ENCODE measurements at regions not wholly inside any gene's neighbourhood (a gene's known extent, or its start where the extent isn't known, plus 50 kb on each side); places are given as distances from the start of the nearest gene placed in this dataset.
A peak's percentile ranks its signal among the peaks of the same experiment; 100 is the strongest.
"Not testable (repeated sequence)": the region's sequence is repeated elsewhere in the genome, so short reads cannot be mapped to it uniquely, and the experiment has no call there.

DNA sequence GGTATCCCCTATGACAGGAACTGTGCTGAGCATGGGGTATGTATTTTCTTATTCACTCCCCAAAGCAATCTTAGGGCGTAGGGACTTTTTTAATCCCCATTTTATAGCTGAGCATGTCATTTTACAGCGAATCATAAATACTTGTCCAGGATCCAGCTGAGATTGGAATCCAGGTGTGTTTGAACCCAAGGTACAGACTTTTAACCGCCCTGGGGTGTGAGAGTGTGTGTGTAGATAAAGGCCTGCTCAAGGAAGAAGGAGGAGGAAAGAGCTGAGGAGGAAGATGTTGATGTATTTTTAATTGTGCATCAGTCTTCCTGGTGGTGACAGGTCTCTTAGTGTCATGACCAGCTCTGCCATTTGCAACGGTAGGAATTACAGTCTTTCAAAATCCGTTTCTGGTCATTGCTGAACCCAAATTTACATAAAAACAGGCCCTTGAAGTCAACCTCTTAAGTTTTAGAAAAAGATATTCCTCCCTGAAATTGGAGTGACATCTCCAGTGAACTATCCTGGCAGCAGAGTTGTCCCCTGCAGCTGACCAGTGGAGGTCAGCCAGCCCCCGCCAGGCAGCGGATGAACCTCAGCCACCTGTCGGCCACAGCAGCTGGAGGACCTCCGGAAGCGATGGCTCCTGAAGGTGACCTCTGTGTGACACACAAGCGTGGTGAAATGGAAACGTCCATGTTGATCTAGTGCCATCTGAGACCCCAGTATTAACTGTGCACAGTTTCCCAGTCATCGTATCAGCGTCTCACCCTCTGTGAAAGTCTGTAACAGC, 92.8 kb upstream of the MITF start:
- Mint-ChIP-seq H3K9me3 (peaks cover 0 to 3% (median 0%) of the 10 kb centered on the region in 7 donors), H3K4me3 (no peak overlapping the region), H3K27me3 (no peaks in the 10 kb centered on the region), H3K36me3 (no peaks in the 10 kb centered on the region), H3K27ac (no peak overlapping the region), H3K4me1 (no peaks in the 10 kb centered on the region)
- Histone ChIP-seq H3K4me1 (ENCODE audit: control insufficient read depth, insufficient read depth, low read length, poor library complexity, severe bottlenecking) (no peaks in the 10 kb centered on the region), H3K4me3 (ENCODE audit: low read depth, low read length) (no peak overlapping the region), H3K36me3 (ENCODE audit: control insufficient read depth, insufficient read depth, low read length) (no peaks in the 10 kb centered on the region), H3K27ac (ENCODE audit: insufficient read depth, low read length, poor library complexity, severe bottlenecking) (no peak overlapping the region), H3K9me3 (ENCODE audit: control insufficient read depth in 2 of 2, low read length in 2 of 2) (no peaks in the 10 kb centered on the region), H3K27me3 (ENCODE audit: control insufficient read depth, insufficient read depth, low read length) (no peaks in the 10 kb centered on the region)
- no peak for DNase-seq
- no peak for ATAC-seq (ENCODE audit: low read depth in 2 of 2)

DNA sequence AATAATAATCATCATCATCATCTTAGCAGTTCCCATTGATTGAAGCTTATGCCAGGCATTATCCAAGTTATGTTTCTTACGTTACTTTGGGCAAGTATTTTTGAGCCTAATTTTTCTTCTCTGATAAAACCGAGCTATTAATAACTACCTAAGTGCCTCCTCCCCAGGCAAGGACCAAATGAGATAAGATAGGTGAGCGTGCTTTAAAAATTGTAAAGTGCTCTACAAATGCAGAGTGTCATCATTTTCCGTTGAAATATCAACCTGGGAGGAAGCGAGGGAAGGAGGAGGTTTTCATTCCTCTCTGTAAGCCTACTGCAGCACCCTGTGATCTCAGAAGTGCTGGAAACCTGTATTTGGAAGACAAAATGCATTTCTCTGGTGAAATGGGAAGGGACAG, 96.7 kb upstream of the MITF start:
- ATAC-seq (ENCODE audit: low read depth in 2 of 2): no peak
- H3K27ac Mint-ChIP-seq: no peak overlapping the region
- Histone ChIP-seq H3K36me3 (ENCODE audit: control insufficient read depth, insufficient read depth, low read length) (no peaks in the 10 kb centered on the region), H3K4me3 (ENCODE audit: low read depth, low read length) (no peak overlapping the region), H3K27ac (ENCODE audit: insufficient read depth, low read length, poor library complexity, severe bottlenecking) (no peak overlapping the region), H3K4me1 (ENCODE audit: control insufficient read depth, insufficient read depth, low read length, poor library complexity, severe bottlenecking) (no peaks in the 10 kb centered on the region), H3K27me3 (ENCODE audit: control insufficient read depth, insufficient read depth, low read length) (no peaks in the 10 kb centered on the region), H3K9me3 (ENCODE audit: control insufficient read depth in 2 of 2, low read length in 2 of 2) (no peaks in the 10 kb centered on the region)
- no peaks in the 10 kb centered on the region for H3K36me3 Mint-ChIP-seq
- DNase-seq: no peak
- no peaks in the 10 kb centered on the region for H3K27me3 Mint-ChIP-seq
- no peaks in the 10 kb centered on the region for H3K4me1 Mint-ChIP-seq
- H3K9me3 Mint-ChIP-seq: peaks cover 0 to 5% (median 3%) of the 10 kb centered on the region in 7 donors
- H3K4me3 Mint-ChIP-seq: no peak overlapping the region

DNA sequence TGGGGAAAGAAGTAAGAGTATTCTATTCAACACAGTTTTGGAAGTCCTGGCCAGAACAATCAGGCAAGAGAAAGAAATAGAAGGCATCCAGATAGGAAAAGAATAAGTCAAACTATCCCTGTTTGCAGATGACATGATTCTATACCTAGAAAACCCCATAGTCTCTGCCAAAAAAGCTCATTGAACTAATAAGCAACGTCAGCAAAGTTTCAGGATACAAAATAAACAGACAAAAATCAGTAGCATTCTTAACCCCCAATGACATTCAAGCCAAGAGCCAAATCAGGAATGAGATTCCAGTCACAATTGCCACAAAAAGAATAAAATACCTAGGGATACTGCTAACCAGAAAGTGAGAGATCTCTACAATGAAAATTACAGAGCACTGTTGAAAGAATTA, 99.4 kb upstream of the MITF start:
- peaks cover 0 to 7% (median 2%) of the 10 kb centered on the region in 7 donors for H3K9me3 Mint-ChIP-seq
- no peaks in the 10 kb centered on the region for H3K4me1 Mint-ChIP-seq
- ATAC-seq (ENCODE audit: low read depth in 2 of 2): no peak
- H3K27me3 ChIP-seq (ENCODE audit: control insufficient read depth, insufficient read depth, low read length): no peaks in the 10 kb centered on the region
- H3K4me3 ChIP-seq (ENCODE audit: low read depth, low read length): no peak overlapping the region
- no peak overlapping the region for H3K4me3 Mint-ChIP-seq
- DNase-seq: no peak
- no peaks in the 10 kb centered on the region for H3K9me3 ChIP-seq (ENCODE audit: control insufficient read depth in 2 of 2, low read length in 2 of 2)
- no peaks in the 10 kb centered on the region for H3K36me3 Mint-ChIP-seq
- H3K36me3 ChIP-seq (ENCODE audit: control insufficient read depth, insufficient read depth, low read length): no peaks in the 10 kb centered on the region
- H3K4me1 ChIP-seq (ENCODE audit: control insufficient read depth, insufficient read depth, low read length, poor library complexity, severe bottlenecking): no peaks in the 10 kb centered on the region
- H3K27ac ChIP-seq (ENCODE audit: insufficient read depth, low read length, poor library complexity, severe bottlenecking): no peak overlapping the region
- H3K27me3 Mint-ChIP-seq: no peaks in the 10 kb centered on the region
- no peak overlapping the region for H3K27ac Mint-ChIP-seq

DNA sequence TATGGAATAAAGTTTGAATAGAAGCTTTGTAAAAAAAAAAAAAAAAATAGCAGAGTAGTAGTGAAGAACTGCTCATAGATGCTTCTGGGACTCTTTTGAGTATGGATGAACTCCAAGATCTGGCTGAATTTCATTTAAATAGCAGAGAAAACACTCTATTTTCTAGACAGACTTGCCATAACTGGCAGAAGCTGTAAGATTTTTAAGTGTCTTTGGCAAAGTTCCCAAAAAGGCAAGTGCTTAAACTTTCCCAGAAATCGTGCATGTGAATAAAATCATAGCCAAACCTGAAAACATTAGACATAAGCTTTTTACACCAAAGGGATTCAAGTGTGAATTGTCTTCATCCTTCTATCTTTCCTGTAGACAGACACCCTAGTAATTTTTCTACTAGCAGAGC, 110.3 kb upstream of the MITF start:
- H3K9me3 ChIP-seq (ENCODE audit: control insufficient read depth in 2 of 2, low read length in 2 of 2): no peaks in the 10 kb centered on the region
- no peak overlapping the region for H3K4me3 ChIP-seq (ENCODE audit: low read depth, low read length)
- ATAC-seq (ENCODE audit: low read depth in 2 of 2): no peak
- H3K4me1 Mint-ChIP-seq: no peaks in the 10 kb centered on the region
- no peak overlapping the region for H3K4me3 Mint-ChIP-seq
- H3K36me3 Mint-ChIP-seq: no peaks in the 10 kb centered on the region
- H3K27ac ChIP-seq (ENCODE audit: insufficient read depth, low read length, poor library complexity, severe bottlenecking): no peak overlapping the region
- H3K27me3 Mint-ChIP-seq: no peaks in the 10 kb centered on the region
- H3K36me3 ChIP-seq (ENCODE audit: control insufficient read depth, insufficient read depth, low read length): no peaks in the 10 kb centered on the region
- H3K4me1 ChIP-seq (ENCODE audit: control insufficient read depth, insufficient read depth, low read length, poor library complexity, severe bottlenecking): no peaks in the 10 kb centered on the region
- H3K27ac Mint-ChIP-seq: no peak overlapping the region
- H3K27me3 ChIP-seq (ENCODE audit: control insufficient read depth, insufficient read depth, low read length): no peaks in the 10 kb centered on the region
- peaks cover 0 to 22% (median 9%) of the 10 kb centered on the region in 7 donors for H3K9me3 Mint-ChIP-seq
- no peak for DNase-seq

DNA sequence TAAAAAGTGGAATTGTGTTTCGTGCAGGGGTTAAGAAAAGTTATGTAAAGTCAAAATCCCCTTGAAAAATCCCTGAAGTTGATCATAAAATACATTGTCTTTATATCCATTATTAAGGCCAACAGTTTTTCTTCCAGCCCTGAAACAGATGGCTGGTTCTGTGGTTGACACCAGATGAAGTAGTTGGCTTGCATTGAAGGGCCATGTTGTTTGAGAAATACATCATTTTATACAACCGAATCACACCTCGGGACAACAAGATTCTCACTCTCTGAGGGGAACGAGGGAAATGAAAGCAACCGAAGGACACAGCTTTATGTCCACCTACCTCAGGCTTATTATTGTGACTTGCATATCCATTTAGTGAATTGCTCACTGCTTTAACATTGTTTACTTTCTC, 126.0 kb upstream of the MITF start:
- Mint-ChIP-seq H3K36me3 (no peaks in the 10 kb centered on the region), H3K4me3 (no peak overlapping the region), H3K27me3 (no peaks in the 10 kb centered on the region), H3K4me1 (no peaks in the 10 kb centered on the region), H3K27ac (no peak overlapping the region), H3K9me3 (peaks cover 0 to 4% (median 2%) of the 10 kb centered on the region in 7 donors)
- Histone ChIP-seq H3K27me3 (ENCODE audit: control insufficient read depth, insufficient read depth, low read length) (no peaks in the 10 kb centered on the region), H3K27ac (ENCODE audit: insufficient read depth, low read length, poor library complexity, severe bottlenecking) (no peak overlapping the region), H3K4me1 (ENCODE audit: control insufficient read depth, insufficient read depth, low read length, poor library complexity, severe bottlenecking) (no peaks in the 10 kb centered on the region), H3K9me3 (ENCODE audit: control insufficient read depth in 2 of 2, low read length in 2 of 2) (no peaks in the 10 kb centered on the region), H3K4me3 (ENCODE audit: low read depth, low read length) (no peak overlapping the region), H3K36me3 (ENCODE audit: control insufficient read depth, insufficient read depth, low read length) (no peaks in the 10 kb centered on the region)
- DNase-seq: no peak
- no peak for ATAC-seq (ENCODE audit: low read depth in 2 of 2)

DNA sequence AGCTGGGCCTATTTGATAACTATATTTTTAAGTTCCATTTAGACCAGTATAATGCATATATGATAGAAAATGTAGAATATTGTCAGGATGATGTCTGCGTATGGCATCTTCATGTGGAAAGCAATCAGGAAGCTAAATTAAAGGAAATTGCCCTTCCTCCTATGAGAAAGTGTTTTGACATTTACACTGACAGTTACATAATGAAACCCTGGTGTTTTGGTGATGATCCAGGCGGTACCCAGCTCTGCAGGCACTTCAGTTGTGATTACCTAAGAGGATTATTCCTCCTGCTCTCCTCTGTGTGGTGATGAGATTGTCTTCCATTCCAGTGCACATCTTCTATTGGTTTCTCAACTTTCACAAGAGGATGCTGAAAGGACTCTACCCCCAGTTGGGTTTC, 126.5 kb upstream of the MITF start:
- peaks cover 0 to 4% (median 3%) of the 10 kb centered on the region in 7 donors for H3K9me3 Mint-ChIP-seq
- H3K27me3 Mint-ChIP-seq: no peaks in the 10 kb centered on the region
- H3K4me1 Mint-ChIP-seq: no peaks in the 10 kb centered on the region
- Histone ChIP-seq H3K4me1 (ENCODE audit: control insufficient read depth, insufficient read depth, low read length, poor library complexity, severe bottlenecking) (no peaks in the 10 kb centered on the region), H3K36me3 (ENCODE audit: control insufficient read depth, insufficient read depth, low read length) (no peaks in the 10 kb centered on the region), H3K27me3 (ENCODE audit: control insufficient read depth, insufficient read depth, low read length) (no peaks in the 10 kb centered on the region), H3K27ac (ENCODE audit: insufficient read depth, low read length, poor library complexity, severe bottlenecking) (no peak overlapping the region), H3K9me3 (ENCODE audit: control insufficient read depth in 2 of 2, low read length in 2 of 2) (no peaks in the 10 kb centered on the region), H3K4me3 (ENCODE audit: low read depth, low read length) (no peak overlapping the region)
- H3K4me3 Mint-ChIP-seq: no peak overlapping the region
- no peaks in the 10 kb centered on the region for H3K36me3 Mint-ChIP-seq
- ATAC-seq (ENCODE audit: low read depth in 2 of 2) (no peak), DNase-seq (no peak)
- no peak overlapping the region for H3K27ac Mint-ChIP-seq

DNA sequence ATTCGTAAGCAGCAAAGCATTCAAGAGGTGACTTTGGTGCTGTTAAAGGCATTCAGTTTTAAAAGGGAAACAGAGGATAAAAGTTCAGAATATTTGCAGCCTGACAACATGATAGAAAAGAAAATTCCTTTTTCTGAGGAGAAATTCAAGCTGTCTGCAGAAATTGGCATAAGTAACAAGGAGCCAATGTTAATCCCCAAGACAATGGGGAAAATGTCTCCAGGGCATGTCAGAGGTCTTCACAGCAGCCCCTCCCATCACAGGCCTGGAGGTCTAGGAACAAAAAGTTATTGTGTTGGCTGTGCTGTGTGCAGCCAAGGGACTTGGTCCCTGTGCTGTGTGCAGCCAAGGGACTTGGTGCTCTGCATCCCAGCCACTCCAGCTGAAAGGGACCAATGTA, 129.7 kb upstream of the MITF start:
- not testable (repeated sequence) for H3K27ac ChIP-seq (ENCODE audit: insufficient read depth, low read length, poor library complexity, severe bottlenecking); H3K4me3 ChIP-seq (ENCODE audit: low read depth, low read length); H3K36me3 Mint-ChIP-seq; H3K27me3 Mint-ChIP-seq; H3K4me1 Mint-ChIP-seq; H3K4me1 ChIP-seq (ENCODE audit: control insufficient read depth, insufficient read depth, low read length, poor library complexity, severe bottlenecking); DNase-seq; H3K9me3 Mint-ChIP-seq; H3K36me3 ChIP-seq (ENCODE audit: control insufficient read depth, insufficient read depth, low read length); ATAC-seq (ENCODE audit: low read depth in 2 of 2); H3K27me3 ChIP-seq (ENCODE audit: control insufficient read depth, insufficient read depth, low read length); H3K9me3 ChIP-seq (ENCODE audit: control insufficient read depth in 2 of 2, low read length in 2 of 2); H3K4me3 Mint-ChIP-seq
- peak overlapping the region in 1 of 3 donors; percentile 43 for H3K27ac Mint-ChIP-seq

All from CD4-positive, CD25-positive, alpha-beta regulatory T cell (primary cell).